Frontal cortex (tissue), 3 donors: ENCODE measurements at regions not wholly inside any gene's neighbourhood (a gene's known extent, or its start where the extent isn't known, plus 50 kb on each side); places are given as distances from the start of the nearest gene placed in this dataset.

ENCODE experiments used
- DNase-seq, 2 donors: peaks; one replicate each; pipeline ENCODE4 v3.0.0; 2012; ENCODE audit warnings: low spot score in 2 of 2
- FAIRE-seq: peaks from 2 replicates; lab custom pipeline; 2012; peaks lifted over from hg19 to GRCh38; lab: Jason Lieb, UNC
- donor health status: control.
- donor health status: control.
- donor health status: control.

DNA sequence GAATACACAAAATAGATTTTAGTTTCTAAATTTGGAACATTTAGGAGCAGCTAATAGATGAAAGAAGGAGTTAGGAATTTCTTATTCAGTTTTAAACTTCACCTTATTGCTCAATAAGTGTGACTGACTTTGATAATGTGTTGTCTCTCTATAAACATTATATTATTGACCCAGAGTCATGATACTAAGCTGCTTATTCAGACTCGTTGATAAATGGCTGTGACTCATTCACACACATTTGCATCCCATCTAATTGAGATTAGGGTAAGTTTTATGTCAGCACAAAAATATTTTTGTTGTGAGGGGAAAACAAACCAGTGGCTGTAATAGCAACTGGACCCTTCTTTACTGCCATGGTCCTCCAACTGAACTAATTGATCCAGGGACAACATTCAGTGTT is 137.6 kb downstream of the GOLIM4 start:
- FAIRE-seq (no peak), DNase-seq (no peak)

DNA sequence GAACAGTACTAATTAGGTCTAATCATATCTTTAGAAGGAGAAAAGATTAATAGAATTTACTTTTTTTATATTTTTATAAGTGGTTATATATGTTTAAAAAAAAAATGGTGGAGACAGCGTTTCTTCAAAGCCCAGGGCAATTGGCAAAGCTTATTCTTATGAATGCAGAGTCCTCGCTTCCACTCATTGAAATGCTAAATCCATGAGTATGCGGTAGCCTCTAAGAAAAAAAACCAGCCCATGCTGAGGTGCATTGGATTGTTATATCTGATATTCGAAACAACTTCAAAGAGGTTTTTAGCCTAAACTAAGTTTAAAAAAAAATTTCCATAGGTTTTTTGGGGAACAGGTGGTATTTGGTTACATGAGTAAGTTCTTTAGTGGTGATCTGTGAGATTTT is 142.8 kb downstream of the GOLIM4 start:
- DNase-seq (no peak), FAIRE-seq (no peak)

DNA sequence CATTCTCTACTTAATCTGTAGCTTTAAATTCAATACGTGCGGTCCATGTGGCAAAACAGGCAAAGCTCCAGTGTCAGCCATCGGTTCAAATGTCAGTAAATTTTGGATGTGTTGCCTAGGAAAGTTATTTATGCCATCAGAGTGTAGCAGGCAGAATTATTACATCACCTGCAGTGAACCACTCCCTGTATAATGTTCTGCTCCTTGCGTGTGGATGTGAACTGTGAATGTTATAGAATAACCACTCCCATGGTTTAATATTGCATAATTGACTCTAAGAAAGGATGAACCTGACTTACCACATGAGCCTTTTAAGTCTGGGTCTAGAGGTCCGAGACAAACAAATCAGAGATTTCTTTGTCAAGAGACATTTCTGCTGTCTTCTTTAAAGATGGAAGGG is 145.5 kb downstream of the GOLIM4 start:
- FAIRE-seq, result no peak

DNA sequence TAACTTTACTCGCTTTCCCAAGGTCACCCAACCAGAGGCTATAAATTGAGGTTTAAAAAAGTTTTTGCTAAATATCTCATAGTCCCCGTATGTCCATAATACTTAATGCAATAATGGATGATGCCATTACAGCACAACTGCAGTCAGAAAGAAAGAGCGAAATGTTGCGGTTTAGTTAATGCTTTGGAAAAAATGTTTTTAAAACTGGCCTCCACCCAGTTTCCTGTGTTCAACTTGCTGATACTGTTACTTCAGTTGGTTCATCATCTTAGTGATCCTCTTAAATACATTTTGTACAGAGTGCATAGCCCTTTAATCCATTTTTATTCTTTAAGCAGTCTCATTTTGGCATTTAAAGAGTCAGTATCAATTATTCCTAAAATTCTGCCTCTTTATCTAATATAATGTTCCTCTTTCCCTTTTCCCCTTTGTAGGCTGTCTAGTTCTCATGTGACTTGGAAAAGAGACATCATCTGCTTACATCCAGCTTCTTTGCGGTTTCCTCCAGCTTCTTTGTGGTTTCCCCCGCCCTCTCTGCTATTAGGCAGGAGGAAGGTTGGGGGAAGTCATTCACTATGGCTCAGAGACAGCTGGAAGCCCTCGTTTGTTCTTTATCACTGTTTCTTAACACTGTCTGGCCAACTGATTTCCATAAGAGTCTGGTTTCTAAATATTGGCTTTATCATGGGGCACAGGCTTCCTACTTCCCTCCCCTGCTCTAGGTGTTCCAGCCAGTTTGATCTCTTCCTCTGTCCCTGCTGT is 154.3 kb downstream of the GOLIM4 start:
- DNase-seq (no peak), FAIRE-seq (no peak)

More for the DNA sequence above, 145.5 kb downstream of the GOLIM4 start:
- DNase-seq, result no peak

DNA sequence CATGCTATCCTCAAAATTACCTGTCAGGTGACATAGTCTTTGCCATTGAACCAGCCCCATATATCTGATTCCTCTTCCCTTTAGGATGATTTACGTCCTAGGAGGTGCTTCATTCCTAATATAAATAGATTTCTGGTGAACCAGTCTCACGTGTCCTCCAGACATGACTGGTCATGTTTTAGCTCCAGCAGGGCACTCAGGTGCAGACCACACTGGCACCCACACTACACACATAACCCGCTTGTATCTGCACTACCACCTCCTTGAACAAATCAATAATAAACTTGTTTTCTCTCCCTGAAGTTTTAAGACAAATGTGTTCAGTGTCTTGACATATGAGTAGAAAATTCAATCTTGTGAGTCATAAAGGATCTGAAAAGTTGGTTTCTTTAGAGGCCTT is 155.5 kb downstream of the GOLIM4 start:
- DNase-seq, result no peak
- no peak for FAIRE-seq

DNA sequence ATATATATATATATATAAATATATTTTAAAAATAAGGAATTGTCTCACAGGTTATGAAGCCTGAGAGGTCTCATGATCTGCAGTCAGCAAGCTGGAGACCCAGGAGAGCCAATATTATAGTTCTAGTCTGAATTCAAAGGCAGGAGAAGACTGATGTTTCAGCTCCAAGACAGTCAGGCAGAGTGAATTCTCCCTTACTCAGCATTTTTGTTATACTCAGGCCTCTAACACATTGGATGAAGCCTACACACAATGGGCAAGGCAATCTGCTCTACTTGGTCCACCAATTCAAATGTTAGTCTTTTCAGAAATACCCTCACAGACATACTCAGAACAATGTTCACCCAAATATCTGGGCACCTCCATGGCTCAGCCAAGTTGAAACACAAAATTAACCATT is 157.2 kb downstream of the GOLIM4 start:
- FAIRE-seq, result no peak

DNA sequence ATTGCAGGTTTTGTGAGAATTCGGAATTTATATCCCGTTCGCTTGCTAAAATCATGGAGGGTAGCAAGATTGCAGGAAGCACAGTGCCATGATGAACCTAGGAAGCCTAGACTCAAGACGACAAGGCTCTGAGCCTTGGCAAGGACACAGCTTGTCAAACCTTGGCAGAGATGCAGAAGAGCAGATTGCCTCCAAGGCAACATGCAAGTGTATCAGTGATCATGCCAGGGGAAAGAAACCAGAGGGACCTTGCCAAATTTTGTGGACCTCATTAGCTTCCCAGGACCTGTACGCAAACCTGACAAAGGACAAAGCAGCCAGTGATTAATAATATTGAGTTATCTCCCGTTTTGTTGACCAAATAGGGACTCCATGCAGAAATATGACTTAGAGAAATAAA is 159.7 kb downstream of the GOLIM4 start:
- FAIRE-seq (no peak), DNase-seq (no peak)

More for the DNA sequence above, 157.2 kb downstream of the GOLIM4 start:
- DNase-seq, result no peak

DNA sequence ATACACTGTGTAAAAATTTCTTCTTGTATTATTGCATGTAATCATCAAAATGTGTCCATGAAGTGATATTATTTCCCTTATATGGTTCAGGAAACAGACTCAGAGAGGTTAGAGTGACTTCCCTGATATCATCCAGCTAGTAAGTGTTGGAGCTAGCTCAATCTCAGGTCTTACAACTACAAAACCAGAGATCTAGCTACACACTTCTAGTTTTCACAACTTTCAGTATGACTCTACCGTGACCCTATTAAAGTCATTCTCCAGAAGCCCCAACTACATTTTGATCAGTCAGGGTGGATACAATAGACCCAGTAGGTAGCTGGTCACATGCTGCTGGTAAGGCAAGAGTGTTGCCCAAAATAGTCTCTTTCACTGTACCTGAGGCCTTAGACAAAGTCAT is 165.3 kb downstream of the GOLIM4 start:
- DNase-seq, result no peak
- no peak for FAIRE-seq

DNA sequence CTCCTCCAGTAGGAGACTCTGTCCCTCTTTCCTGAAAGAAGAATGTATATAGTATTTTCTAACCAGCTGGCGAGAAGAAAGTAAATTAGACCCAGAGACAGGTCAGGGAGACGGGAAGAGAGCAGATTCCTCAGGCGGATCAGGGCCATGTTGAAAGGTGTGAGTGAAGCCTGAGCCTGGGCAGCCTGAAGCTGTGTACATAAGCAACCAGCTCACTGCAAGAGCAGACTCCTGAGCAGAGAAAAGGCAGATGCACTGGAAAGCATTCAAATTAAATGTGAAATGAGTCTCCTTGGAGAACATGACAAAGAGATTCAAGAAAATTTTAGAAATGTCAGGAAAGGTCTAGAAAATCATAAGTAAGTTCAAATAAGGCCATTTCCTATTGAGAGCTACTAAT is 165.8 kb downstream of the GOLIM4 start:
- DNase-seq (no peak), FAIRE-seq (no peak)

DNA sequence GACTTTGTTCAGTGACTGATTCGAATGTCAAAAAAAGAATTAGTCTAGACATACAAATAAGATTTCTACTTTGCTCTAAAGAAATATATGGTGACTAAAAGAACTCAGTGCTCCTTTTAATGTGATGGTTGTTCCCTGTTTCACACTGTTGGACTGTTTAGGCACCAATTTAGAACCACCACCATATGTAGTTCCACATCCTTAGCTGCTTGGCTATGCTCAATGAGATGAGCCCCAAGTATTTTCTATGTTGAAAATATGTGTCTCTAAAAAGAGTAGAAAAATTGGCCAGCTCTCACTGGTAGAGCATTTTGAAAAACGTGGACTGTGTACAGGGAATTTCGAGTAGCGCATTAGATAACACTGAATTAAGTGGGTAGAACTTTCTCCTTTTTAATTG is 167.3 kb downstream of the GOLIM4 start:
- DNase-seq (no peak), FAIRE-seq (no peak)

DNA sequence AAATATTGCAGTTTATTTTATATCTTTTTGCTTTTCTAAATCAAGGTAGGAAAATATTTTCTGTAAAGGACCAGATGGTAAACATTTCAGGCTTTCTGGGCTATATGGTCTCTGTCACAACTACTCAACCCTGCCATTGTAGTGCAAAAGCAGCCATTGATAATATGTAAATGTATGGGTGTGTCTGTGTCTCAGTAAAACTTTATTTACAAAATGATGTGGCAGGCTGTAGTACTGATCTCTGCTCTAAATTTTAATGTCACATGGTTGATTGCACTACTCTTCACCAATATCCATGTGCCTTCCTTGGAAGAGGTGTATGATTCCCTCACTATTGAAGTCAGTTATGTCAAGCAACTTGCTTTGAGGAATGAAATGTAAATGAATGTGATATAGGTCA is 175.0 kb downstream of the GOLIM4 start:
- no peak for DNase-seq
- no peak for FAIRE-seq

DNA sequence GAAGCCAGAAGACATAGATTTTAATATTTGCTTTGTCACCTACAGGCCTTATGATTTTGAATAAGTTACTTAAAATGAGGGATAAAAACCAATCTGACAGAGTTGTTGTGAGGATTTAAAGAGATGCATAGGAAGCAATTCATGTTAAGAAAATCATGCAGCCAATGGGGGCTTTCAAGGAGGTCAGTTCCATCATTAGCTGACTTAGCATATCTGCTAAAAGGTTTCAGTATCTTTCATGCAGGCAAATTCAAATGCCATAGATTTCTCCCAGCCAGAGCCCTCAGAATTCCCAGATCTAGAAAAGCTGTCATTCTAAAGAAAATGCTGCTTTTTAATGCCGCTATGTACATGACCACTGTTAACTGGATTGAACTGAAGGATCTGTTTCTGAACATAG is 176.1 kb downstream of the GOLIM4 start:
- DNase-seq, result no peak
- no peak for FAIRE-seq

DNA sequence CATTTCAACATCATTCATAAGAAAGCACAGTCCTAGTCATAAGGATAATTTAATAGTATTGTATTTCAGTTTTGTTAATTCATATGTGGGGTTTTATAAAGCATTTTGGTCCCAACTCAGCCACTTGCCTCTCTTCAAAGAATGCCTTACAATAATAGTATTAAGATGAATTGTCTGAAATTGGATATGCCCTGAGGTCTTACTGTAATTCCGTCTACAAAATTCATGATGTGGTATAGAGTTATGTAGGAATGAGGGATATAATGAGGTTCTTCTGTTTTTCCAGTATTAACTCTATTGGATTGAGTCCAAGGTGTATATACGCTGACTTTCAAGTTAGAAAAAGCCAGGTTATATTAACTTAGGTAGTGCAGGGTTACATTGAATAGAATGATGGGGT is 177.0 kb downstream of the GOLIM4 start:
- FAIRE-seq (no peak), DNase-seq (no peak)

DNA sequence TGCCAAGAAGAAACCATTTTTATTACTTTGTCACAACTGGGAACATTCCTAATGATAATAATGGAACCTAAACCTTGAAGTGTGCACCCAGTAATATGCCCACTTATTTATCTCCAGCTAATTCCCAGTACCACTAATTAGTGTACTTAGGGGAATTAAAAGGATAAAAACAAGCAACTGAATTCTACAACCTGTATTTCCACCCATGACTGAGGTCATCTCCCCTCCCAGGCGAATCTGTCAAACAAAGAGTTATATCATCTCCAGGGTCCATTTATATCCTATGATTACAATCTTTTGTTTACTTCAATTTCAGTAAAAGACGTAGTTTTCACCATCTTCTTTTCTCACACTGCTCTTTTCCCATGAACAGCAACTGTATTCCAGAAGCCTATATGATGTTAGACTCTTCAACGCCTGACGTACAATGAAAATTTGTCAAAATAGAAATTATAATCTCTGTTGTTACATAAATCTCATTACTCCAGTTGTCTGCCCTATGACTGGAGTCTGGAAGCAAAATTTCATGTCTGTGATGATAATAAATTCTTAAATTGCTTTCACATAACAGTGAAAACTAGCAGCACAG is 177.6 kb downstream of the GOLIM4 start:
- FAIRE-seq (no peak), DNase-seq (no peak)

DNA sequence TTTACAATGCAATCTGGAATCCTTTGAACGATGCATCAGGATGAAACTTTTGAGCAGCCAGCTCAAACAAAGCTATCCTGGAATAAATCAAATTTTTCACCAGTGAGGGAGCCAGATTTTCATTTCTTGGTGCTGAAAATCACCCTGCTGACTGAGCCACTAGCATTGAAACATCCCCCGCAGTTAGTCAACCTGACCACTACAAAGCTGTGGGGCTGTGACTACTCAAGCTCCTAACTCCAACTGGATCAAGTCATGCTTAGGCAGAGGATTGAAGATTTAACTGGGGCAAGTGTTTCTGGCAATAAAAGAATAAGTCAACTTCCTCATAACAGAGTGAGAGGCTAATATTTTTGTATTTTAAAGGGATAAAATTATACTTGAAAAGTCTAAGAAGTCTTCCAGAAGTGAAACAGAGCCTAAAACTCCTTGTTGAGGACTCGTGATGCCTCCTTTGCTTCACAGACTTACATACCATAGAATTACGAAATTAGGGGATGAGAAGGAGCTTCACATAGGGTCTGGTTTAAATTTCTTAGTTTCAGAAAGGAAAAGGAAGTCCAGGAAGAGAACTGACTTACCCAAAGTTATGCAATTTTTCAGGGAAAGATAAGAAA is 177.8 kb downstream of the SERPINI1 start:
- no peak for FAIRE-seq
- no peak for DNase-seq

DNA sequence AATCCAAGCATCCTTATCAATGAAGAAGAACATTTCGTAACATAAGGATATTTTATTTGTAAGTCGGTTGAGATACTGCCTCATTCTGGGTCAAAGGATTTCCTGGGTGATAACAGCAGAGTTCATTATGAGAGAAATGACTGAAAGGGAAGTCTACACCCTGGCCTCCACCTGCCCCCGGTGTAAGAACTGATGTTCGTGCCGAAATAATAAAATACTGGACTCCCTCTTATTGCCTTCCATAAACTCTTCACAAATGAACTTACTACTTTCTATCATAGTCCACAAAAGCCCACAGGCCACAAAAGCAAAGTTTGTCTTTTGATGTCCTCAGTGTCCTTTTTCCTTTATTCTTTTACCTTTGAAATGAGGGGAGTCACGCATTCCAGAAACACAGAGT is 174.4 kb downstream of the SERPINI1 start:
- DNase-seq (no peak), FAIRE-seq (no peak)

DNA sequence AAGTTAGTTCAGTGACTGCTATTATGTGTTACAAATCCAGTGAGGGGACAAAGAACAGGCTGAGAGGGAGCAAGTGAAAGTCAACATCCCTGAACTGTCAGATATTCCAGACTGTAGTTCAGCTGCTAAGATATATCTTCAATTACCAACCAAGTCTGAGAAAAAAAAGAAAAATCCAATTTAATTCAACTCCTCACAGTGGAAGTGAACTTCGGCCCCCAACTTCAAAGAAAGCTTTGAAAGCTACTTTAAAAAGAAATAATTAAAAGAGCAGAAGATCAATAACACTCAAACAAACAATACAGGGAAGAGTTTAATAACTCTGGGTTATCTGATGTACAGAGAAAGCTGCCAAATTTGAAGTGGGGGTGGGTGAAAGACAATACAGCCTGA is 174.0 kb downstream of the SERPINI1 start:
- FAIRE-seq, result no peak
- DNase-seq, result no peak

DNA sequence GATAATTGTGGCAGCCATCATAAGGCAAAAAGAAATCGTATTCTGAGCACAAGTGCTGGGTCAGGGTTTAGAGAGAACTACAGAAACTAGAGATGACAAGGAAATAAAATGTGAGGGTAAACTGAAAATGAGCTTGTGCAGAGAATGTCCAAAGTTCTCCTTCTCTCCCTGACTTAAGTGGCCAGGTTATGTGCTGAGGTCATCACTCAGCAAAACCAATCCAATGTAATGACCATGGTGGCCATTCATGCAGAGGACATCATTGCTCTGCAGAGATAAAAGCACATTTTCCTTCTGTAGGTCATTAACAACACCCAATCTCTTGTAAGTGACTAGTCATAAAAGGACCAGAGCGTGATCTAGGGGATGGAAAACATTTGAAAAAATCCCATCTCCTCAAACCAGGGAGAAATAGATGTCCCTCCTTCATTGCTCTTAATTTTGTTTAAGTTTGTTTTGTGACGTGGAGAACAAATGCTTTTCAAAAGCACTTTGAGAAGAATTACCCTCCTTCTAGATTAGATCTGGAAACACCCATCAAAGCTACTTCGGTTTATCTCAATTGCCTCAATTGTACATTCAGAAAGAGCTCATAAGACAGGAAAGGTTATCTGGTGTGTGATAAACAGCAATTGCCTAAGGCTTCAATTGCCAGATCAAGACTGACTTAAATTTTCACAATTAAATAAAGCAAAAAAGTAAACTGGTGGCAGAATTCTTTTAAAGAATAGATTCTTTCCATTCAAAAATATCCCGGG is 173.4 kb downstream of the SERPINI1 start:
- no peak for DNase-seq
- FAIRE-seq, result no peak

DNA sequence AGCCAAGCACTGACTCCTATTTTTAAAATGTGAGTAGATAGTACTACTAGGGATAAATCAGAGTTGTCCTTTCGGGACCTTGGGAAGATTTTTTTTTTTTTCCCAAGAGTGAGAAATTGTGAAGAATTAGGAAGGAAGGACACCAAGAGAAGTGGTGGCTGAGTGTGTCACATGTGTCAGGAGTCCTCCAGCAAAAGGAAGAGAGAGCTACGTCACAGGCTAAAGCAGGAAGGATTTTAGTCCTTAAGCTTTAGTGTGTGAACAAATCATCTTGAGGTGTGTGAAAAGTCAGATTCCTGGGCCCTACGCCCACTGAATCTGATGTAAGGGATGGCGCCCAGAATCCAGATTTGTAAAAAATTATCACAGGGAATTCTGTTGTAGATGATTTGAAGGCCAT is 172.7 kb downstream of the SERPINI1 start:
- FAIRE-seq, result no peak
- no peak for DNase-seq

DNA sequence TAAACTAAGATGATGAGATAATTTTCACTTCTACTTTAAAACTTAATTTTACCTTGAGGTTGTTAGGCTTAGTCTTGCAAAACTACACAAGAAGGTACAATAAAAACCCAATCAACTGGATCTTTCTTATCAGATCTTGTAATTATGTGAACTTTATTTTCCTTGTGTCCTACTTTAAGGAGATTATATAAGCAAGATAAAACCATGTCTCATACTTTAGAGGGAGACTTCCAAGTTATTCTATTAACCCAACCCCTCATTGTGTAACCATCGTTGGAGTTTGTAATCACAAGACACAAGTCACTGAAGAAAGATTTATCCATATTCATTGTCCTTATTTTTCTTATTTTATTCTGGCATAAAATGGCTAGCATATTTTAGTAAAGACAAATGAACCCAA is 165.6 kb downstream of the SERPINI1 start:
- DNase-seq (no peak), FAIRE-seq (no peak)

DNA sequence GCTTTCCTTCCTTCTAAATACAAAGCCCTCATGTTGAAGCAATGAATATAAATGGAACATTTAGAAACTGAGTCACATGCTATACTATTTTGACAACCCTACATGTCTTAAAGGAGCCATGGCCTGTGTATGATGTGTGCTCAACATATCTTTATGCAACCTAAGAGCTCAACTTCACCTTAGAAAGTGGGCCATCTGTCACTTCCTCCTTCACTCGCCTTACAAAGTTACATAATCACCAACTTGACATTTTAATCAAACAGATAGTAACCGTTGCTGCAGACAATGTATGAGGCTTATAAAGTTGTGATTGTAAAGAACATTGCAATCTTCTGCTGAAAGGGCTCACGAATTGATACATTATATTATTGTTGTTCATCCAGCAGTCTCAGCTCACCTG is 163.6 kb downstream of the SERPINI1 start:
- FAIRE-seq (no peak), DNase-seq (no peak)
